ENCODE measurements at regions not wholly inside any gene's neighbourhood (a gene's known extent, or its start where the extent isn't known, plus 50 kb on each side); places are given as distances from the start of the nearest gene placed in this dataset.

DNA sequence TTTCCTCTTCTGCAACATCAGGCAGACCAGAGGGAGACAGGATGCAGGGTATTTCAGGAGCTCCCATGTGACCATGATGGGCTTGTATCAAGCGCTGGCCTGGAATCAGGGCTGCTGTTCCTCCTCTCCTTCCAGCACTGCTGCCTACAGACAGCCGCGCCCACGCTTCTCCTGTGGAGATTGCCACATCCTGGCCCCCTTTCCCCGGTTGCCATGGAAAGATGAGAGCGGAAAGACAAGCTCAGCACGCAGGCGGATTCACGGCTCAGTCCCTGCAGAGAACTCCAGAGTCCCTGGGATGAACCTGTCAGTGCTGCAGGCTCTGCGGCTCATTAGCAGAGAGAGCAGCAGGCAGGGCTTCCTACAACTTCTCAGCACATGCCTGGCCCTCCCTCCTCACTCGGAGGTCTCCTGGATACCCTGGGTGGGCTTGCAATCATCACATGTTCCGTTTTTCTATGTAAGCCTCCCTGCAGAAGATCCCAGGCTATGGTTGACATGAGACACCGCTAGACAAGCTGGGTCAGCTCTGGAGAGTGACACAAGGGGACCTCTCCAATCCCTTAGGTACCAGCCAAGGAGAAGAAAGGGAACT lies 497.8 kb upstream of the MYT1L start:
- TF ChIP-seq, protein P1, sequence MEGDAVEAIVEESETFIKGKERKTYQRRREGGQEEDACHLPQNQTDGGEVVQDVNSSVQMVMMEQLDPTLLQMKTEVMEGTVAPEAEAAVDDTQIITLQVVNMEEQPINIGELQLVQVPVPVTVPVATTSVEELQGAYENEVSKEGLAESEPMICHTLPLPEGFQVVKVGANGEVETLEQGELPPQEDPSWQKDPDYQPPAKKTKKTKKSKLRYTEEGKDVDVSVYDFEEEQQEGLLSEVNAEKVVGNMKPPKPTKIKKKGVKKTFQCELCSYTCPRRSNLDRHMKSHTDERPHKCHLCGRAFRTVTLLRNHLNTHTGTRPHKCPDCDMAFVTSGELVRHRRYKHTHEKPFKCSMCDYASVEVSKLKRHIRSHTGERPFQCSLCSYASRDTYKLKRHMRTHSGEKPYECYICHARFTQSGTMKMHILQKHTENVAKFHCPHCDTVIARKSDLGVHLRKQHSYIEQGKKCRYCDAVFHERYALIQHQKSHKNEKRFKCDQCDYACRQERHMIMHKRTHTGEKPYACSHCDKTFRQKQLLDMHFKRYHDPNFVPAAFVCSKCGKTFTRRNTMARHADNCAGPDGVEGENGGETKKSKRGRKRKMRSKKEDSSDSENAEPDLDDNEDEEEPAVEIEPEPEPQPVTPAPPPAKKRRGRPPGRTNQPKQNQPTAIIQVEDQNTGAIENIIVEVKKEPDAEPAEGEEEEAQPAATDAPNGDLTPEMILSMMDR (IDR thresholded peaks at IDR 0.05; ENCODE audit: low read depth, low read length), result no peak
- peak; percentile 0 to 20 for DNase-seq (ENCODE audit: low read depth in 2 of 2)

DNA sequence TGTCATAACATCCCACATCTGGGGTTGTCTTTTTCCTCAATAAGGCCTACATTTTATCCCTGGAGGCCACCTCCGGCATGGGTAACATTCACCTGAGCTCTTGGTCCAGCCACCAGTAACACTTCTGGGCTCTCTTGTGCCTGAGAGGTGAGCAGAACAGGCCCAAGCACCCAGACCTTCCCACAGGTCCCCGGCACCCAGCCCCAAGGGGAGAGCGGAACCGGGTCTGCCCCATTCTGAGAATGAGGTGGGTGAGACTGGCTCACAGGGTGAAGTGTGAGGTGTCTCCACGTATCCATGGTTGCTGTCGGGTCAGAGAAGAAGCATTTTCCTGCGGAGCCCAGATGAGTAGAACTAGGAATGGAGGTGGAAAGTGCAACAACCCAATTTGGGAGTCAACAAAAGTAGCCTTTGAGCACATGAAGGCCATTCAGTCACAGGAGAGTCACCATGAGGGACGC lies 496.7 kb upstream of the MYT1L start:
- no peak for DNase-seq (ENCODE audit: low read depth in 2 of 2)
- no peak overlapping the region for H3K4me3 ChIP-seq (replicated peaks in 1 of 2; ENCODE audit: low read depth in 2 of 2, low read length in 2 of 2)
- TF ChIP-seq, protein P1 (IDR thresholded peaks at IDR 0.05; ENCODE audit: low read depth, low read length), result no peak

More for the DNA sequence above, 497.8 kb upstream of the MYT1L start:
- no peak overlapping the region for H3K4me3 ChIP-seq (replicated peaks in 1 of 2; ENCODE audit: low read depth in 2 of 2, low read length in 2 of 2)

DNA sequence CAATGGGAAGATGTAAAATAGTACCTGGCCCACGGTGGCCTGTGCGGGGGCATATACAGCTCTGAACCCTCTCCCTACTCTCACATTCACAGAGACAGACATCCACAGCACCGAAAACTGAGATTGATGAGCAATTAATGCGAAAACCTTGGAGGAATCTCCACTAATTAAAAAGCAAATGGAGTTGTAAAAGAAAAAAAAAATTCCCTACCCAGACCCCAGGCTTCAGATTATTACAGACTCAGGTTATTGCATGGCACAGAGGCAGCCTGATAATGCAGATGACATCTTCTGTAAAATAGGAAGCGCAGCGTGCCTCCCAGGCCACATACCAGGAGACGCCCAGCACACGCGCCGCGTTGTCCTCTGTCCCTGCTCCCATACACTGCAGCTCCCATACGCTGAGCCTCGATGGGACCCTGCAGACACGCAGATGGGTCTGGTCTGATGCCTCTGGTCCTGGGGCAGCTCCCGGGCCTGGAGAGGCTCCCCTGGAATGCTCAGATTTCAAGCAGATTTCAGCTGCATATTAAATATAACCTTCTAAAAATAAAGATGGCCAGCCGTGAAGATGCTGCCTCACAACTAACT lies 496.1 kb upstream of the MYT1L start:
- TF ChIP-seq, protein P1 (IDR thresholded peaks at IDR 0.05; ENCODE audit: low read depth, low read length), result no peak
- DNase-seq (ENCODE audit: low read depth in 2 of 2), result no peak
- no peak overlapping the region for H3K4me3 ChIP-seq (replicated peaks in 1 of 2; ENCODE audit: low read depth in 2 of 2, low read length in 2 of 2)

DNA sequence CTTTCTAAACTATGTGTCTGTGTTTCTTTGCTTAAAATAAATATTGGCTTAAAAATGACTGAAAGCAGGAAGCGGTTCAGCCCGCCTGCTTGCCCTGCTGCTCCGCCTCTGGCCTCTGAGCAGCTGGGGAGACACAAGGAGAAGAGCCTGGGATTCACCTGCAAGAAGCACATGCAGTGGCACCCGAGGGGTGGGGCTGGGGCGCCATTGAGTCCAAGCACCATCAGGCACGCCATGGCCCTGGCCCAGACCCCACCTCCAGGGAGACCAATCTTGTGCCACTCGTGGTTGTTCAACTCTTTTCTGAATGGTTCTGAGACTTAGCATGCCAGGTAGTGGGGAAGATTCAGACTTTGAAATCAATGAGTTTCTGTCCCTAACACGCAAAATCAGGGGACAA lies 495.5 kb upstream of the MYT1L start:
- no peak for DNase-seq (ENCODE audit: low read depth in 2 of 2)
- TF ChIP-seq, protein P1 (IDR thresholded peaks at IDR 0.05; ENCODE audit: low read depth, low read length), result no peak

GRCh38 chr2:2826209-2826551 lies 495.1 kb upstream of the MYT1L start:
- TF ChIP-seq, protein P1 (IDR thresholded peaks at IDR 0.05; ENCODE audit: low read depth, low read length), result no peak
- no peak for DNase-seq (ENCODE audit: low read depth in 2 of 2)

More for the DNA sequence above, 495.5 kb upstream of the MYT1L start:
- no peak overlapping the region for H3K4me3 ChIP-seq (replicated peaks in 1 of 2; ENCODE audit: low read depth in 2 of 2, low read length in 2 of 2)

GRCh38 chr2:2825516-2826208 lies 494.6 kb upstream of the MYT1L start:
- TF ChIP-seq, protein P1 (IDR thresholded peaks at IDR 0.05; ENCODE audit: low read depth, low read length), result no peak
- H3K4me3 ChIP-seq (replicated peaks in 1 of 2; ENCODE audit: low read depth in 2 of 2, low read length in 2 of 2), result no peak overlapping the region
- DNase-seq (ENCODE audit: low read depth in 2 of 2), result no peak

More at GRCh38 chr2:2826209-2826551, 495.1 kb upstream of the MYT1L start:
- H3K4me3 ChIP-seq (replicated peaks in 1 of 2; ENCODE audit: low read depth in 2 of 2, low read length in 2 of 2), result no peak overlapping the region
